HG03103 (cell line): ENCODE measurements at regions not wholly inside any gene's neighbourhood (a gene's known extent, or its start where the extent isn't known, plus 50 kb on each side); places are given as distances from the start of the nearest gene placed in this dataset.
"Not testable (repeated sequence)": the region's sequence is repeated elsewhere in the genome, so short reads cannot be mapped to it uniquely, and the experiment has no call there.

Experiments
- ATAC-seq: cut with Tn5 transposase; IDR thresholded peaks from one replicate; pipeline ENCODE4 v1.9.1; 2021; ENCODE audit warnings: low read depth; ENCODE audit not compliant: unreplicated experiment

DNA sequence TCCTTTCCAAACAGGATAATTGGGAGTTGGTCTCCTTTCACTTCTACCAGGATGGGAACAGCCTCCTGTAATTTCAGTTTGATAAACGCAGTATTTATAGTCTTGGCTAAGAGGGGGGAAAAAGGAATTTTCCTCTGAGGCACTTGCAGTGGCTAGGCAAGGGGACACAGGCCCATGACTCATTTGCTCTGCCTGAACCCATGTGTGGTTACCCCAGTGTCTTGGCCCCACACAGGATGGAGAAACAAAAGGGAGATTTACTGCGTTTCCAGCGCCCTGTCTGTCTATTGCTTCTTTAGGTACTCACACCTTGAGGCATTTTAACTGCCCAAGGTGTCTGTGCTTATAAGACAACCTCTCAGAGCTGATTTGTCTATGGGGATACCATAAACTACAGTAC lies 74.8 kb upstream of the NEDD9 start:
- ATAC-seq: no peak

DNA sequence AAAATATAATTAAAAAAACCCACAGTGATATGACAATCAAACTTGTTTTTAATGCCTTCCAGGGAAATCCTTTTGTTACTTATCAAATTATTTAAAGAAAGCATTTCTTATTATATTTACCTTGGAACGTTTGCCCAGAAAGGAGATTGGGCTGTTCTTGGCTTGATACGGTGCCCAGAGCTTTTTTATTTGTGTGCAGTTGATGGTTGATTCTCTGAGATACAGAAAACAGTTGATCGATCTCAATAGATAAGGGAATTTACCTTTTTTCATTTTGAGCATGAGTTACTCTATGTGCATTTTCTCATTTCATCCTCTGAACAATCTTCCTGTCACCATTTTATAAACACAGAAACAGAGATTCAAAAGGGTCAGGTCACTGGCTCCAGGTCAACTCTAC lies 72.5 kb upstream of the NEDD9 start:
- ATAC-seq: no peak

GRCh38 chr6:11299876-11300428 lies 67.5 kb upstream of the NEDD9 start:
- ATAC-seq: not testable (repeated sequence)

GRCh38 chr6:11299421-11299784 lies 66.9 kb upstream of the NEDD9 start:
- ATAC-seq: not testable (repeated sequence)

DNA sequence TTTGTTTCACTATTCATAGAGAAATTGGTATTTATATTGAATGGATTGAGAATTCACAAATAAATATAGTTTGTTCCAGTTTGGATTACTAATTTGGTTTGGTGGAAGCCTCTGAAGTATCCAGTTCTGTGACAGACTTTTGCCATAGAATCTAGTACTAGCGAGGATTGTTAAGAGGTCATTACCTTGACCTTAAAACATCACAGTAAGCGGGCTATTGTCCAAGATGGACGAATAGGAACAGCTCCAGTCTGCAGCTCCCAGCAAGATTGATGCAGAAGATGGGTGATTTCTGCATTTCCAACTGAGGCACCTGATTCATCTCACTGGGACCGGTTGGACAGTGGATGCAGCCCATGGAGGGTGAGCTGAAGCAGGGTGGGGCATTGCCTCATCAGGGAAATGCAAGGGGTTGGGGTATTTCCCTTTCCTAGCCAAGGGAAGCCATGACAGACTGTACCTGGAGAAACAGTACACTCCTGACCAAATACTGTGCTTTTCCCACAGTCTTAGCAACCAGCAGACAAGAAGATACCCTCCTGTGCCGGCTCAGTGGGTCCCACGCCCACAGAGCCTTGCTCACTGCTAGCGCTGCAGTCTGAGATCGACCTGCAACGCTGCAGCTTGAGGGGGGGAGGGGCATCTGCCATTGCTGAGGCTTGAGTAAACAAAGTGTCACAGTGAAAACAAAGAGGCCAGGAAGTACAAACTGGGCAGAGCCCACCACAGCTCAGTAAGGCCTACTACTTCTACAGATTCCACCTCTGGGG lies 66.4 kb upstream of the NEDD9 start:
- ATAC-seq: no peak

- no peak for ATAC-seq
These were observed 64.9 kb upstream of the NEDD9 start for GRCh38 chr6:11297376-11297729.

GRCh38 chr6:11296449-11297375 lies 64.2 kb upstream of the NEDD9 start:
- ATAC-seq: no peak

GRCh38 chr6:11295969-11296368 lies 63.5 kb upstream of the NEDD9 start:
- no peak for ATAC-seq

- no peak for ATAC-seq
These were observed 61.8 kb upstream of the NEDD9 start for GRCh38 chr6:11294228-11294627.

- ATAC-seq: no peak
These were observed 60.2 kb upstream of the NEDD9 start for GRCh38 chr6:11292594-11293236.

DNA sequence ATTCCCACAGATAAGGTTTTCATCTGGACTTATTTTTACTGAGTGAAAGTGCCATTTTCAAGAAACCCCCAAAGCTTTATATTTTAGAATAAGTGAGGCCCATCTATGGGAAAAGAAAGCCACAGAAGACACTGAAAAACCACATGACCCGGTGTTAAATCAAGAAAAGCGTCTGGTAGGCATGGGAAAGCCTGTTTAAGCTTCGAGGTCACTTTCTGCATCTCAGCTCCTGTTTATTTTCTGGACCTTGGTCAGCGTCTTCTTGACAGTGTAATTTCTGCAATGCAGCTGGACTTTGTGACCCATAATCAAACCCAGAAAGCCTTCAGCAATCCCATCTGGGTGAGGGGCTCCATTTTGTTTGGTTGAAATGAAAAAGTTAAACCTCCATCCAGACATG lies 59.6 kb upstream of the NEDD9 start:
- ATAC-seq: no peak

DNA sequence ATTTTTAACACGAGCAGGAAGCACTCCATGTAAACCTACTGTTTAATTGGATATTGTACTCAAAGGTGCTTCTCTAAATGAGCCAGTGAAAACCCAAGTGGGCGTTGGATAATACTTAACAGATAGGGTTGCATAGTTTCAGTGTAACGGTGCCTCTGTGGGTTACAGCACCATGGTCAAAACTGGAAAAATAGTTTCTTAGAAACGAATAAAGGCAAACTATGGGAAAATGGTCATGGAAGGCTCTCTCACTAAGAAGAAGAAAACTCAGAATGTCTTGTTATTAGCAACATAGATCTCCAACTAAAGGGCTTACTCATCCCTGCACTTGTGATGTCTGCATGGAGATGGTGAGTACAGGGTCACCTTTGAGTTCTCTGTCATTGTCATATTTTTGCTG lies 59.1 kb upstream of the NEDD9 start:
- ATAC-seq: no peak

- ATAC-seq: no peak
These were observed 57.6 kb upstream of the NEDD9 start for GRCh38 chr6:11290027-11290426.

DNA sequence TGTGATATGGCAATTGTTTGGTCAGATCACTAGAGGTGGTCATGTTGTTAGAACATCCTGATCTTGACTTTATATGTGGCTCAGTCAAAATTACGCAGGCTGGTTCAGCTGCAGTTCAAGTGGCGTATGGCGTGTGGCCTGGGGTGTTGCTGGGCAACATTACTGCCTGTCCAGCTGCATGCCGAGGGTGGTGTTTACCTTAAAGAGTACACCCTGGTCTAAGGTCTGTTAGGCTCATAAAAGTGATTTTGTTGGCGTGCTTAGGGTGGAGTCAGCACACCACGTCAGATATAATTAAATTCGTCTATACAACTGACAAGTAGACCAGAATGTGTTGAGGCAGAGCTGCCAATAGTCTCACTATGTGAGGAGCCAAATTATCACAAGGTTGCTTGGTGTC lies 55.6 kb upstream of the NEDD9 start:
- ATAC-seq: no peak

DNA sequence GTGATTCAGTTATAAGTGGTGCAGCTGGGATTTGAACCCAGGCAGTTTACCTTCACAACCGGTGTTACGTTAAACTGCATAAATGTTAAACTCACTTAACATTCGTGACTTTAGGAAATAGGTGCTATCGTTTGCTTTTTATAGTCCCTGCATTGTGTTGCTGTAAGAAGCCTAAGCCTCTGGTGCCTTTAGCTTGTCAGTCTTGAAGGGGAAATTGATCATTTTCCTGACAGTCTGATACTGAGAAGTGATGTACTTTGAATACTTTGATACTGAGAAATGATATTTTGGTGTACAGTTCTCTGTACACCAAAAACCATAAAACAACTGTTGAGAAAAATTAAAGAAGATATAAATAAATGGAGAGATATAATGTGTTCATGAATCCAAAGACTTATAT lies 52.5 kb upstream of the NEDD9 start:
- ATAC-seq: no peak

- no peak for ATAC-seq
These were observed 51.2 kb upstream of the NEDD9 start for GRCh38 chr6:11283629-11284028.

DNA sequence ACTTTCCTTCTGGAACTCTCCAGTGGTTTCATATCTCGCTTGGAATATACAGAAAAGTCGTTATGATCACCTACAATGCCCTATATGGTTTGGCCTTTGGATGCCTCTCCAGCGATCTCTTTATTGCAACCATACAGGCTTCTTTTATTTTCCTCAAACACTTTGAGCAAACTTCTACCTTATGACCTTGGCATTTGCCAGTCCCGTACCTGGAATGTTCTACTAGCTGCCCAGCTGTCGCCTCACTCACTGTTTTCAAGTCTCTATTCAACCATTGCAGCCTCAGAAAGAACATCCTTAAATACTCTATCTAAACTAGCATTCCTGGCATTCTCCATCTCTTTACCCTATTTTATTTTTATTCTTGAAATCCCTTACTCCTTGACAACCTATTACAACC lies 50.4 kb upstream of the NEDD9 start:
- ATAC-seq: no peak
